Mesenchymal stem cell (in vitro differentiated cells and primary cell): ENCODE measurements at regions not wholly inside any gene's neighbourhood (a gene's known extent, or its start where the extent isn't known, plus 50 kb on each side); places are given as distances from the start of the nearest gene placed in this dataset.

Source experiments
- DNase-seq: peaks from one replicate; pipeline ENCODE4 v3.0.0-alpha.2; 2013
- H2AFZ ChIP-seq: one replicate; pipeline ENCODE4 v1.6.1; 2013; ENCODE audit warnings: low read depth, mild to moderate bottlenecking, control low read depth, inconsistent platforms, low read length, moderate library complexity
- H2AK5ac ChIP-seq: 2 replicates; pipeline ENCODE4 v1.6.1; 2013; ENCODE audit warnings: low read length, moderate library complexity, mild to moderate bottlenecking, inconsistent platforms; ENCODE audit not compliant: severe bottlenecking
- H2BK120ac ChIP-seq: one replicate; pipeline ENCODE4 v1.6.1; 2013; ENCODE audit warnings: low read depth, mild to moderate bottlenecking, inconsistent platforms, low read length, moderate library complexity
- H2BK12ac ChIP-seq, 2 experiments: one replicate each; pipeline ENCODE4 v1.6.1; 2013; ENCODE audit warnings: inconsistent platforms in 2 of 2, low read length in 2 of 2, mild to moderate bottlenecking in 2 of 2, moderate library complexity in 2 of 2, control low read depth in 1 of 2
- H2BK15ac ChIP-seq: one replicate; pipeline ENCODE4 v1.6.1; 2013; ENCODE audit warnings: mild to moderate bottlenecking, low read depth, inconsistent platforms; ENCODE audit not compliant: poor library complexity, severe bottlenecking
- H2BK5ac ChIP-seq: 2 replicates; pipeline ENCODE4 v1.6.1; 2013; ENCODE audit warnings: low read depth, mild to moderate bottlenecking, low read length, control low read depth, inconsistent platforms; ENCODE audit not compliant: poor library complexity, severe bottlenecking
- H3K14ac ChIP-seq, 2 experiments: one replicate each; pipeline ENCODE4 v1.6.1; 2013; ENCODE audit warnings: inconsistent platforms in 2 of 2, low read length in 2 of 2, control low read depth in 1 of 2, mild to moderate bottlenecking in 1 of 2, moderate library complexity in 1 of 2
- H3K18ac ChIP-seq, 2 experiments: one replicate each; pipeline ENCODE4 v1.6.1; 2013; ENCODE audit warnings: inconsistent platforms in 2 of 2, low read length in 2 of 2, control low read depth in 1 of 2, low read depth in 1 of 2, mild to moderate bottlenecking in 1 of 2
- H3K23ac ChIP-seq, 2 experiments: one replicate each; pipeline ENCODE4 v1.6.1; 2013; ENCODE audit warnings: inconsistent platforms in 2 of 2, low read length in 2 of 2, mild to moderate bottlenecking in 2 of 2, moderate library complexity in 2 of 2, control low read depth in 1 of 2
- H3K27ac ChIP-seq: 2 replicates; pipeline ENCODE4 v1.5.1; 2013; ENCODE audit warnings: mild to moderate bottlenecking, moderate library complexity, low read length, control low read depth, inconsistent platforms; ENCODE audit not compliant: poor library complexity, severe bottlenecking
- H3K27me3 ChIP-seq, 2 experiments: 2 replicates each; pipeline versions ENCODE4 v1.6.1 to v1.7.0; 2013; ENCODE audit warnings: low read length in 2 of 2, mild to moderate bottlenecking in 2 of 2, moderate library complexity in 2 of 2, control low read depth in 1 of 2, inconsistent platforms in 1 of 2; ENCODE audit not compliant: control insufficient read depth in 1 of 2, insufficient read depth in 1 of 2
- H3K36me3 ChIP-seq, 2 experiments: 2 replicates each; pipeline versions ENCODE4 v1.6.1 to v1.7.0; 2013; ENCODE audit warnings: low read length in 2 of 2, control low read depth in 1 of 2, inconsistent platforms in 1 of 2, low read depth in 1 of 2, mild to moderate bottlenecking in 1 of 2; ENCODE audit not compliant: insufficient read depth in 2 of 2, control insufficient read depth in 1 of 2
- H3K4ac ChIP-seq, 2 experiments: one replicate each; pipeline ENCODE4 v1.6.1; 2013; ENCODE audit warnings: inconsistent platforms in 2 of 2, low read length in 2 of 2, mild to moderate bottlenecking in 2 of 2, moderate library complexity in 2 of 2, control low read depth in 1 of 2, low read depth in 1 of 2
- H3K4me1 ChIP-seq: 2 replicates; pipeline ENCODE4 v1.6.1; 2013; ENCODE audit warnings: low read depth, low read length, control low read depth; ENCODE audit not compliant: control insufficient read depth, insufficient read depth
- H3K4me2 ChIP-seq: 2 replicates; pipeline ENCODE4 v1.6.1; 2013; ENCODE audit warnings: low read length, mild to moderate bottlenecking, inconsistent platforms; ENCODE audit not compliant: poor library complexity, severe bottlenecking
- H3K4me3 ChIP-seq, 2 experiments: 2 replicates each; pipeline versions ENCODE4 v1.5.1 to v1.7.0; 2013; ENCODE audit warnings: low read length in 2 of 2, mild to moderate bottlenecking in 2 of 2, control low read depth in 1 of 2, low read depth in 1 of 2; ENCODE audit not compliant: insufficient read depth in 1 of 2
- H3K79me1 ChIP-seq: replicated peaks from 2 replicates; pipeline ENCODE4 v1.6.1; 2013; ENCODE audit warnings: mild to moderate bottlenecking, control low read depth, low read length, inconsistent platforms; ENCODE audit not compliant: poor library complexity, severe bottlenecking
- H3K9ac ChIP-seq: 2 replicates; pipeline ENCODE4 v1.7.0; 2013; ENCODE audit warnings: mild to moderate bottlenecking, low read length, moderate library complexity
- H3K9me3 ChIP-seq: 2 replicates; pipeline ENCODE4 v1.7.0; 2013; ENCODE audit warnings: mild to moderate bottlenecking, low read length; ENCODE audit not compliant: control insufficient read depth
- H4K8ac ChIP-seq: one replicate; pipeline ENCODE4 v1.6.1; 2013; ENCODE audit warnings: inconsistent platforms, mild to moderate bottlenecking, low read length, moderate library complexity
- H4K91ac ChIP-seq: one replicate; pipeline ENCODE4 v1.6.1; 2013; ENCODE audit warnings: mild to moderate bottlenecking, low read length, inconsistent platforms
- WGBS: methylation state at CpG from one replicate; pipeline ENCODE4 v1.1.7; 2013; ENCODE audit warnings: mixed read lengths; 5-methylcytosine and 5-hydroxymethylcytosine counted together

DNA sequence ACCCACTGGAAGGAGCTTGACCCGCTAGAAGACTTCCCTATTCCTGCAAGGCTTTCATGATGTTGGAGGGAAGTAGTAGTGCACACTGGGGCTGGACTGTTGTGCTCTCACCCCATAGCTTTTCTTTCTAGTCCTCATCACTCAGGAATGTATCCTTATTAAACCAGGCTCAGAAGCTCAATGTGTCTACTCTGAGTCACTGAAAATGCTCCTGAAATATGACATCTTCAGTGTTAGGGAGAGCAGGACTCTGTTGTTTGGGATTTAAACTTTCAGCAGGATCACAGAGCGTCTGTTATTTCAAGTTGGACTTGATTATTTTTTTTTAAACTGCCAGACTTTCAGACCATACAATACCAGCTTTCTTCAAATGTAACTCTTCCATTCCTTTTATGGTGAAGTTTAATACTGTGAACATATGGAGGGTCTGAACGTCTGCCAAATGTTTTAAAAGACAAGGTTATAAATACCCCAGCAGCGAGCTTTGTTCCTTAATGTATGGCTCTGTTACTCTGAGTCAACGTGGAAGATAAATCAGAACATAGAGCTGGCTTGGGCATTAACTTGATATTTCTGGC lies 257.5 kb downstream of the CDH11 start:
- Histone ChIP-seq H2BK5ac (no peak overlapping the region), H3K4me2 (peak overlapping the region; percentile 20), H3K27me3 (no peaks in the 10 kb centered on the region), H2BK15ac (no peak overlapping the region), H4K91ac (no peak overlapping the region), H2AFZ (no peak overlapping the region), H2AK5ac (no peak overlapping the region), H4K8ac (no peak overlapping the region), H3K4me1 (peaks cover 2% of the 10 kb centered on the region), H3K36me3 (no peaks in the 10 kb centered on the region), H3K27ac (peak overlapping the region; percentile 95), H3K18ac (peak overlapping the region; percentile 7 to 52), H3K4me3 (no peak overlapping the region), H2BK12ac (no peak overlapping the region), H3K9me3 (no peaks in the 10 kb centered on the region), H3K23ac (no peak overlapping the region), H3K14ac (no peak overlapping the region), H3K4ac (no peak overlapping the region), H2BK120ac (no peak overlapping the region), H3K79me1 (no peaks in the 10 kb centered on the region), H3K9ac (peak overlapping the region; percentile 80)
- peak; percentile 90 for DNase-seq
- 0% methylated on average over 4 of the region's 5 CpGs for WGBS

DNA sequence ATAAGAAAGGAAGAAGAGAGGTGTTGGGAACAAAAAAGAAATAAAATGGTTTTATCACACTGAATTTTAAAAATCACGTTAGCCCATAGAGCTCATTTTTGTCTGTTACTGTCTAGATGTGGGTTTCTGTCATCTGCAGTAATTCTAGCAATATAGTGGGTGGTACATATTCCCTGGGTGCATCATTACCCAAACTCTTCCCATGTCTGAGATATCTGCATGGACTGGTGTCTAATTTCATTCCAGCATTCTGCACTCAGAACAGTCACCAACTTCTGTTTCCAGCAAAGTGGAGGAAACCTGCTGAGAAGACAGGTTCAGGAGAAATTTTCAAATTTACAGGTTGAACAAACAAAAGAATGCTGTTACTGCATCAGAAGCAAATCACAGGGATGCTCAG lies 263.8 kb downstream of the CDH11 start:
- Histone ChIP-seq H3K4ac (no peak overlapping the region), H4K8ac (no peak overlapping the region), H3K9me3 (no peaks in the 10 kb centered on the region), H3K4me1 (no peaks in the 10 kb centered on the region), H2AK5ac (no peak overlapping the region), H2AFZ (no peak overlapping the region), H4K91ac (no peak overlapping the region), H2BK5ac (no peak overlapping the region), H3K14ac (no peak overlapping the region), H3K18ac (no peak overlapping the region), H2BK120ac (no peak overlapping the region), H3K4me3 (no peak overlapping the region), H2BK15ac (no peak overlapping the region), H3K9ac (no peak overlapping the region), H2BK12ac (no peak overlapping the region), H3K23ac (no peak overlapping the region), H3K36me3 (no peaks in the 10 kb centered on the region), H3K4me2 (no peak overlapping the region), H3K79me1 (no peaks in the 10 kb centered on the region), H3K27ac (no peak overlapping the region), H3K27me3 (no peaks in the 10 kb centered on the region)
- DNase-seq, result no peak
- WGBS, result no CpG with 5 or more reads among the region's 1 CpG

DNA sequence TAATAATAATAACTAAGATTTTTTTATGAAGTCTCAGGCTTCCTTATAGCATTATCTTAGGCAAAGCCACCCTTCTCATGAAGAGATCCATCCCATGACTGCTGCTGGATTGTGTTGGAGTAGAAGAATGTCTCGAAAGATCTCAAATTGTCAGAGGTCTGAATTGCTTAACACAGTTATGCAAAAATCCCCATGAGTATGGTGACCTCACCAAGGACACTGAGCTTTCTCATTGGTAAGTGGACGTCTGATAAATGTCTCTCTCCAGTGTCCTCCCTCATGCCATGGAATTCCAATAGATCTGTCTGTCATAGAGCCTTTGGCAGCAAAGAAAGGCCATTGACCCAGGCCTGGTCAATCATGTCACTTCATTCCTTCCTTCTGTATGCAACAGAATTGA lies 264.5 kb downstream of the CDH11 start:
- Histone ChIP-seq H3K4me3 (no peak overlapping the region), H3K4ac (no peak overlapping the region), H3K9me3 (no peaks in the 10 kb centered on the region), H3K14ac (no peak overlapping the region), H3K9ac (no peak overlapping the region), H3K23ac (no peak overlapping the region), H2BK15ac (no peak overlapping the region), H3K79me1 (no peaks in the 10 kb centered on the region), H3K18ac (no peak overlapping the region), H4K91ac (no peak overlapping the region), H2AK5ac (no peak overlapping the region), H3K27me3 (no peaks in the 10 kb centered on the region), H3K4me2 (no peak overlapping the region), H2BK5ac (no peak overlapping the region), H2BK12ac (no peak overlapping the region), H3K4me1 (no peaks in the 10 kb centered on the region), H2AFZ (no peak overlapping the region), H4K8ac (no peak overlapping the region), H3K36me3 (no peaks in the 10 kb centered on the region), H2BK120ac (no peak overlapping the region), H3K27ac (no peak overlapping the region)
- 97% methylated on average over 2 of the region's 2 CpGs for WGBS
- no peak for DNase-seq

DNA sequence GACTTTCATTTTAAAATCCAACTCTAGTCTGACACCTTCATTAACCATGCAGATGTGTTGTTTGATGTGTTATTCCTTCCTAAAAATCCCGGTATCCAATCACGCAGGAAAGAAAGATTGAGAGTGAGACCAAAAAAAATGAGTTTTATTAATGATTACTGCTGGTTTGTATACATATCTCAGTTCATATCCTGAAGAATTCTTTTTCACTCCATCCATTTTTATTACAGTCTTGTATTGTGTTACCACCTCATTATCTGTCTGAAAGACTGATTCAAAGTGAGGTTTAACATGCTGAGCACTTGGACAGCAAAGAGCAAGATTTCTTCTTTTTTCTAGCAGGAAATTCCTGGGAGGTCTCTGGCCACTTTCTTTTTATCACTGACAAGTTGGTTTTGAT lies 268.3 kb downstream of the CDH11 start:
- Histone ChIP-seq H2BK5ac (no peak overlapping the region), H2AK5ac (no peak overlapping the region), H3K9ac (no peak overlapping the region), H3K9me3 (no peaks in the 10 kb centered on the region), H3K4ac (no peak overlapping the region), H2BK120ac (no peak overlapping the region), H2BK12ac (no peak overlapping the region), H3K27ac (no peak overlapping the region), H3K36me3 (no peaks in the 10 kb centered on the region), H3K4me3 (no peak overlapping the region), H3K4me2 (no peak overlapping the region), H3K14ac (no peak overlapping the region), H3K23ac (no peak overlapping the region), H2BK15ac (no peak overlapping the region), H3K27me3 (no peaks in the 10 kb centered on the region), H3K4me1 (no peaks in the 10 kb centered on the region), H2AFZ (no peak overlapping the region), H3K79me1 (no peaks in the 10 kb centered on the region), H4K91ac (no peak overlapping the region), H3K18ac (no peak overlapping the region), H4K8ac (no peak overlapping the region)
- DNase-seq, result no peak
- no CpG with 5 or more reads among the region's 2 CpGs for WGBS
